HG03175 (cell line): ENCODE measurements at regions not wholly inside any gene's neighbourhood (a gene's known extent, or its start where the extent isn't known, plus 50 kb on each side); places are given as distances from the start of the nearest gene placed in this dataset.

Experiments used
- ATAC-seq: cut with Tn5 transposase; IDR thresholded peaks from one replicate; pipeline ENCODE4 v1.9.1; 2021; ENCODE audit warnings: mild to moderate bottlenecking, moderate library complexity; ENCODE audit not compliant: unreplicated experiment

- ATAC-seq, result no peak
Measured at GRCh38 chr3:101172516-101172915, 147.9 kb downstream of the IMPG2 start.

GRCh38 chr3:101171681-101172191 is 148.6 kb downstream of the IMPG2 start:
- ATAC-seq, result no peak

GRCh38 chr3:101170806-101171558 is 149.4 kb downstream of the IMPG2 start:
- no peak for ATAC-seq

- no peak for ATAC-seq
Measured at GRCh38 chr3:101170062-101170771, 150.2 kb downstream of the IMPG2 start.

GRCh38 chr3:101169516-101169915 is 150.9 kb downstream of the IMPG2 start:
- ATAC-seq, result no peak

- ATAC-seq, result no peak
Measured at GRCh38 chr3:101167376-101167775, 153.0 kb downstream of the IMPG2 start.

- no peak for ATAC-seq
Measured at GRCh38 chr3:101166150-101166549, 154.2 kb downstream of the IMPG2 start.

GRCh38 chr3:101163554-101163953 is 156.8 kb downstream of the IMPG2 start:
- ATAC-seq, result no peak

- ATAC-seq, result no peak
Measured at GRCh38 chr3:101159478-101159877, 160.9 kb downstream of the IMPG2 start.

GRCh38 chr3:101158374-101158773 is 162.0 kb downstream of the IMPG2 start:
- no peak for ATAC-seq

- ATAC-seq, result no peak
Measured at GRCh38 chr3:101156787-101157345, 163.5 kb downstream of the IMPG2 start.

GRCh38 chr3:101155825-101156224 is 162.6 kb upstream of the ABI3BP start:
- no peak for ATAC-seq

- ATAC-seq, result no peak
Measured at GRCh38 chr3:101154401-101154800, 161.2 kb upstream of the ABI3BP start.

- ATAC-seq, result no peak
Measured at GRCh38 chr3:101151286-101151913, 158.2 kb upstream of the ABI3BP start.

GRCh38 chr3:101150504-101150903 is 157.3 kb upstream of the ABI3BP start:
- ATAC-seq, result no peak

- ATAC-seq, result no peak
Measured at GRCh38 chr3:101149707-101150106, 156.5 kb upstream of the ABI3BP start.

GRCh38 chr3:101149251-101149650 is 156.0 kb upstream of the ABI3BP start:
- no peak for ATAC-seq

- no peak for ATAC-seq
Measured at GRCh38 chr3:101148001-101148400, 154.8 kb upstream of the ABI3BP start.

GRCh38 chr3:101146946-101147345 is 153.7 kb upstream of the ABI3BP start:
- no peak for ATAC-seq

- no peak for ATAC-seq
Measured at GRCh38 chr3:101144105-101144504, 150.9 kb upstream of the ABI3BP start.

GRCh38 chr3:101143012-101143411 is 149.8 kb upstream of the ABI3BP start:
- ATAC-seq, result no peak
